Retinal pigment epithelial cell (primary cell): ENCODE measurements at regions not wholly inside any gene's neighbourhood (a gene's known extent, or its start where the extent isn't known, plus 50 kb on each side); places are given as distances from the start of the nearest gene placed in this dataset.

Experiments used
- DNase-seq: peaks from one replicate; pipeline ENCODE4 v3.0.0-alpha.2; 2010; ENCODE audit warnings: low read depth
- H3K4me3 ChIP-seq: 2 replicates; pipeline ENCODE4 v1.5.1; 2011; ENCODE audit warnings: mild to moderate bottlenecking, low read length, control low read depth, moderate library complexity
- TF ChIP-seq, protein P1 (sequence below): conservative IDR thresholded peaks from 2 replicates; pipeline ENCODE4 v1.5.1; 2011; ENCODE audit warnings: low read depth, low read length, control low read depth, inconsistent platforms

- no peak for DNase-seq
- TF ChIP-seq, protein P1, sequence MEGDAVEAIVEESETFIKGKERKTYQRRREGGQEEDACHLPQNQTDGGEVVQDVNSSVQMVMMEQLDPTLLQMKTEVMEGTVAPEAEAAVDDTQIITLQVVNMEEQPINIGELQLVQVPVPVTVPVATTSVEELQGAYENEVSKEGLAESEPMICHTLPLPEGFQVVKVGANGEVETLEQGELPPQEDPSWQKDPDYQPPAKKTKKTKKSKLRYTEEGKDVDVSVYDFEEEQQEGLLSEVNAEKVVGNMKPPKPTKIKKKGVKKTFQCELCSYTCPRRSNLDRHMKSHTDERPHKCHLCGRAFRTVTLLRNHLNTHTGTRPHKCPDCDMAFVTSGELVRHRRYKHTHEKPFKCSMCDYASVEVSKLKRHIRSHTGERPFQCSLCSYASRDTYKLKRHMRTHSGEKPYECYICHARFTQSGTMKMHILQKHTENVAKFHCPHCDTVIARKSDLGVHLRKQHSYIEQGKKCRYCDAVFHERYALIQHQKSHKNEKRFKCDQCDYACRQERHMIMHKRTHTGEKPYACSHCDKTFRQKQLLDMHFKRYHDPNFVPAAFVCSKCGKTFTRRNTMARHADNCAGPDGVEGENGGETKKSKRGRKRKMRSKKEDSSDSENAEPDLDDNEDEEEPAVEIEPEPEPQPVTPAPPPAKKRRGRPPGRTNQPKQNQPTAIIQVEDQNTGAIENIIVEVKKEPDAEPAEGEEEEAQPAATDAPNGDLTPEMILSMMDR: no peak
- no peak overlapping the region for H3K4me3 ChIP-seq
Observed at GRCh38 chr7:33814936-33815335, 90.4 kb upstream of the BMPER start.

GRCh38 chr7:33815336-33815735, 90.0 kb upstream of the BMPER start:
- TF ChIP-seq, protein P1: no peak
- H3K4me3 ChIP-seq: no peak overlapping the region

GRCh38 chr7:33816106-33816505, 89.2 kb upstream of the BMPER start:
- no peak overlapping the region for H3K4me3 ChIP-seq
- TF ChIP-seq, protein P1: no peak
- DNase-seq: no peak

More at GRCh38 chr7:33815336-33815735, 90.0 kb upstream of the BMPER start:
- no peak for DNase-seq

GRCh38 chr7:33819658-33820057, 85.7 kb upstream of the BMPER start:
- H3K4me3 ChIP-seq: no peak overlapping the region
- DNase-seq: no peak
- TF ChIP-seq, protein P1: no peak

GRCh38 chr7:33820206-33820605, 85.1 kb upstream of the BMPER start:
- TF ChIP-seq, protein P1: no peak

GRCh38 chr7:33821970-33822369, 83.4 kb upstream of the BMPER start:
- TF ChIP-seq, protein P1: no peak
- H3K4me3 ChIP-seq: no peak overlapping the region
- no peak for DNase-seq

More at GRCh38 chr7:33820206-33820605, 85.1 kb upstream of the BMPER start:
- no peak for DNase-seq
- H3K4me3 ChIP-seq: no peak overlapping the region

- no peak for DNase-seq
- TF ChIP-seq, protein P1: no peak
- H3K4me3 ChIP-seq: no peak overlapping the region
Observed at GRCh38 chr7:33823913-33824312, 81.4 kb upstream of the BMPER start.
